ENCODE measurements at regions not wholly inside any gene's neighbourhood (a gene's known extent, or its start where the extent isn't known, plus 50 kb on each side); places are given as distances from the start of the nearest gene placed in this dataset.

DNA sequence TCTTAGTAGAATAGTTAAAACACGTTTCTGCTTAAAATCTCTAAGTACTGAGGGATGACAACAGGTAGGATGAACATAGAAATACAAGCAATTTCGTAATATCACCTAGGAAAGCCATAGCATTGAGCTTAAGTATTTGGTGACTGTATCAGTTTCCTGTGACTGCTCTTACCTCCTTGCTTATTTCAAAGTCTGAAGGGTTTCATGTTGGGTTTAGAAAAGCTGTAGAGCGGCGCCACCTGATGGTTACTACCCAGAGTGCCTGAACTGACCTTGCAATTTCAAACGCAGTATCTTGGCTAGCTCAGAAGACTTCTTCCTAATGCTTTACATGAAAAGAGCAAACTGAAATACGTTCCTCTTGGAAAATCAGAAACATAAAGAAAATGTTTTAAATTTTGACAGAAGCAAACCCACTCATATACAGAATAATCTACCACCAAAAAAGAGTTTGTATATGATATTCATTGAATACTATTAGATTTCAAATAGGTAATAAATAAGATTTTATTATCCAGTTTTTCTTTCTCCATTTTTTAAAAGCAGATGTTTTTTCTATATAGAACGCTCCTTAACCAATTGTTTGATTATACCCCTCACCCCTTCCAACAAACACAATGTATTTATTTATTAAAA is 82.3 kb upstream of the RIPOR2 start:
- TF ChIP-seq POLR2A (IDR thresholded peaks at IDR 0.05) (no peak), EP300 (IDR thresholded peaks at IDR 0.05) (no peak)
- TF ChIP-seq, protein P1, sequence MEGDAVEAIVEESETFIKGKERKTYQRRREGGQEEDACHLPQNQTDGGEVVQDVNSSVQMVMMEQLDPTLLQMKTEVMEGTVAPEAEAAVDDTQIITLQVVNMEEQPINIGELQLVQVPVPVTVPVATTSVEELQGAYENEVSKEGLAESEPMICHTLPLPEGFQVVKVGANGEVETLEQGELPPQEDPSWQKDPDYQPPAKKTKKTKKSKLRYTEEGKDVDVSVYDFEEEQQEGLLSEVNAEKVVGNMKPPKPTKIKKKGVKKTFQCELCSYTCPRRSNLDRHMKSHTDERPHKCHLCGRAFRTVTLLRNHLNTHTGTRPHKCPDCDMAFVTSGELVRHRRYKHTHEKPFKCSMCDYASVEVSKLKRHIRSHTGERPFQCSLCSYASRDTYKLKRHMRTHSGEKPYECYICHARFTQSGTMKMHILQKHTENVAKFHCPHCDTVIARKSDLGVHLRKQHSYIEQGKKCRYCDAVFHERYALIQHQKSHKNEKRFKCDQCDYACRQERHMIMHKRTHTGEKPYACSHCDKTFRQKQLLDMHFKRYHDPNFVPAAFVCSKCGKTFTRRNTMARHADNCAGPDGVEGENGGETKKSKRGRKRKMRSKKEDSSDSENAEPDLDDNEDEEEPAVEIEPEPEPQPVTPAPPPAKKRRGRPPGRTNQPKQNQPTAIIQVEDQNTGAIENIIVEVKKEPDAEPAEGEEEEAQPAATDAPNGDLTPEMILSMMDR (IDR thresholded peaks at IDR 0.05), result peak in 3 of 5 experiments; percentile 41 to 50 (median 41)
